Stimulated activated naive CD8-positive, alpha-beta T cell treated with anti-CD3 and anti-CD28 coated beads, Interleukin-15, amount 100 ng/mL, for 72 hours (primary cell): ENCODE measurements at regions not wholly inside any gene's neighbourhood (a gene's known extent, or its start where the extent isn't known, plus 50 kb on each side); places are given as distances from the start of the nearest gene placed in this dataset.

ENCODE experiments used
- ATAC-seq: fragments of 150-1000 bp; cut with Tn5 transposase; 2 replicates; pipeline ENCODE4 v1.10.0; 2021; ENCODE audit warnings: mild to moderate bottlenecking, moderate library complexity
- DNase-seq, 2 donors: peaks; one replicate each; pipeline ENCODE4 v3.0.0; 2021 to 2022
- H3K27ac Mint-ChIP-seq, 2 donors: one replicate each; pipeline ENCODE4 v1.8.0; 2022; ENCODE audit warnings: mild to moderate bottlenecking in 2 of 2, mixed read lengths in 2 of 2, moderate library complexity in 2 of 2
- H3K27me3 Mint-ChIP-seq: one replicate; pipeline ENCODE4 v1.8.0; 2022; ENCODE audit warnings: mixed read lengths
- H3K4me1 Mint-ChIP-seq: one replicate; pipeline ENCODE4 v1.8.0; 2022; ENCODE audit warnings: mild to moderate bottlenecking, mixed read lengths
- H3K4me3 Mint-ChIP-seq, 2 donors: one replicate each; pipeline ENCODE4 v1.8.0; 2022; ENCODE audit warnings: mild to moderate bottlenecking in 2 of 2, mixed read lengths in 2 of 2, moderate library complexity in 1 of 2
- H3K9me3 Mint-ChIP-seq, 2 donors: one replicate each; pipeline ENCODE4 v1.8.0; 2022; ENCODE audit warnings: mixed read lengths in 2 of 2

DNA sequence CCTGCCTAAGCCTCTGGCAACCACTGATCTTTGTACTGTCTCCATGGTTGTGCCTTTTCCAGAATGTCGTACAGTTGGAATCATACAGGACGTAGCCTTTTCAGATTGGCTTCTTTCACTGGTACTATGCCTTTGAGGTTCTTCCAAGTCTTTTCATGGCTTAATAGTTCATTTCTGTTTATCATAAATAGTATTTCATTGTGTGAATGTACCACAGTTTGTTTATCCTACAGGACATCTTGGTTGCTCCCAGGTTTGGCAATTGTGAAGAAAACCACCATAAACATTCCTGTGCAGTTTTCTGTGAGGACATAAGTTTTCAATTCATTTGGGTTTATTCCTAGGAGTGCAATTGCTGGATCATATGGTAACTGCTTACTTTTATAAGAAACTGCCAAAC, 190.6 kb upstream of the RAB4A start:
- no peaks in the 10 kb centered on the region for H3K27me3 Mint-ChIP-seq
- DNase-seq = no peak
- peaks cover 28 to 32% of the 10 kb centered on the region in 2 donors for H3K9me3 Mint-ChIP-seq
- no peak overlapping the region for H3K27ac Mint-ChIP-seq
- no peak overlapping the region for H3K4me3 Mint-ChIP-seq
- no peaks in the 10 kb centered on the region for H3K4me1 Mint-ChIP-seq
- no peak for ATAC-seq

DNA sequence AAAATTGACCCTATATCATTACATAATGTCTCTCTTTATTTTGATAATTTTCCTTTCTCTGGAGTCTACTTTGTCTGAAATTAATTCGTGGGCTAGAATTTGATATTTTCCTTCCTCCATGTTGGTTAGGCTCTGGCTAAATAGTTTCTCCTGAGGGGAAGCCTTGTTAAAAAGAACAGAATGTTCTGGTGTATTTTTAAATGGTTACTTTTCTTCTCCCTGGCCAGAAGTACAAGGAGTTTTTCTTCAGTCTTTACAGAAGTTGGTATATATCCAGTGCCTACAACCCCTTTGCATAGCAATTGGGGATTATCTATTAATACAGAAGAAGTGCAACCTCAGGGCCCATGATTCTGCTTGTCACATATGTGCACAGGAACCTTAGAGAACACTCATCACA, 185.6 kb upstream of the RAB4A start:
- H3K27ac Mint-ChIP-seq = no peak overlapping the region
- ATAC-seq (no peak), DNase-seq (no peak)
- no peaks in the 10 kb centered on the region for H3K27me3 Mint-ChIP-seq
- no peak overlapping the region for H3K4me3 Mint-ChIP-seq
- H3K9me3 Mint-ChIP-seq = peaks cover 28 to 32% of the 10 kb centered on the region in 2 donors
- no peaks in the 10 kb centered on the region for H3K4me1 Mint-ChIP-seq

DNA sequence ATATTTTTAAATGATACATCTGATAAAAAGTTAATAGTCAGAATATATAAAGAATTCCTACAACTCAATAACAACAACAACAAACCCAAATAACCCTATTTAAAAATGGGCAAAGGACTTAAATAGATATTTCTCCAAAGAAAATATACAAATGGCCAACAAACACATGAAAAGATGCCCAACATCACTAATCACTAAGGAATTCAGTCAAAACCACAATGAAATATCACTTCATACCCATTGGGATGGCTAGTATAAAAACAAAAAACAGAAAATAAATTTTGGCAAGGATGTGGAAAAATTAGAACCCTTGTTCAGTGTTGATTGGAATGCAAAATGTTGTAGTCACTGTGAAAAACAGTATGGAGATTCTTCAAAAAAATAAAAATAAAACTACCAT, 184.8 kb upstream of the RAB4A start:
- DNase-seq = no peak
- peaks cover 28 to 29% of the 10 kb centered on the region in 2 donors for H3K9me3 Mint-ChIP-seq
- no peaks in the 10 kb centered on the region for H3K4me1 Mint-ChIP-seq
- no peak for ATAC-seq
- no peak overlapping the region for H3K4me3 Mint-ChIP-seq
- H3K27ac Mint-ChIP-seq = no peak overlapping the region
- no peaks in the 10 kb centered on the region for H3K27me3 Mint-ChIP-seq

DNA sequence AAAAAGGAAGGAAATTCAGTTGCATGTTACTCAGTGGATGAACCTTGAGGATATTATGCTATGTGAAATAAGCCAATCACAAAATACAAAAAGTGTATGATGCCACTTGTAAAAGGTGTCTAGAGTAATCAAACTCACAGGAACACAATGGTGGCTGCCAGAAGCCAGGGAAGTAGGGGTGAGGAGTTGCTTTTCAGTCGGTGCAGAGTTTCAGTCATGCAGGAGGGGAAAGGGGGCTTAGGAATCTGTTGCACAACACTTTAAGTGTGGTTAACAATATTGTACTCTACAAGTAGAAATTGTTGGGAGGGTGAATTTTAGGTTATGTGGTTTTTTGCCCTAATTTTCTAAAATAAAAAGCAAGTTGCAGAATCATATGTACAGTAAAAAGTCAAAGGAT, 184.2 kb upstream of the RAB4A start:
- Mint-ChIP-seq H3K9me3 (peaks cover 22 to 24% of the 10 kb centered on the region in 2 donors), H3K4me1 (no peaks in the 10 kb centered on the region), H3K4me3 (no peak overlapping the region), H3K27ac (no peak overlapping the region), H3K27me3 (no peaks in the 10 kb centered on the region)
- no peak for ATAC-seq
- DNase-seq = no peak

DNA sequence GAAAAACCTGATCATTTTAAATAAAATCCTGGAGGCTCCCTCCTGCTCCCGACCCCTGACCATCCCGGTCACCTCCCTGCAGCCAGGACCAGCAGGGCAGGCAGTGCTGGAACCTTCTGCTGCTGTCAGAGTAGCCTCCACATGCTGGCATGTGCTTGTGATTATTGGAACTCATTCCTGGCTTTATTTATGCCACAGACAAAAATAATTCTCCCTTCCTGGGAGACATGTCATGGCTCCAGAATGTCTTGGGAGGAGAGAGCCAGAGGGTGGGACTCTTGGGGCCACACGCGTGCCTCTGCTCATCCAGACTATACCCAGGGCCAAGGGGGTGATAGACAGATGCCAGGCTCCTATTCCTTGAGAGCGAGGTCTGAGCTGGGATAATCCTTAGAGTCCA, 183.6 kb upstream of the RAB4A start:
- peaks cover 17% of the 10 kb centered on the region in 2 donors for H3K9me3 Mint-ChIP-seq
- ATAC-seq = no peak

DNA sequence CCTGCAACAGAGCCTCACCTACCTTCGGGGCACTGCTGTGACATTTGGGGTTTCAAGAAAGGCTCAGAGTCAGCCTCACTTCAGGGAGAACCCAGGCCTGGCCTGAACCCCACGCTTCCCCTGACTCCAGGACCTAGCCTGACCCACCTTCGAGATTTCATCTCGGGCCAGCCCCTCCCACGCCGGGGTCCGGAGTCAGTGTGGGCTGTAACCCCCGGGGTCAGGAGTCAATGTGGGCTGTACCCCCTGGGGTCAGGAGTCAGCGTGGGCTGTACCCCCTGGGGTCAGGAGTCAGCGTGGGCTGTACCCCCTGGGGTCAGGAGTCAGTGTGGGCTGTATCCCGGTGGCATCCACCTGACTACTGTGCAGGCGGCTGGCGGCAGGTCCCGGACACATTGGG, 183.0 kb upstream of the RAB4A start:
- no peak overlapping the region for H3K4me3 Mint-ChIP-seq
- peaks cover 11% of the 10 kb centered on the region in 2 donors for H3K9me3 Mint-ChIP-seq
- H3K4me1 Mint-ChIP-seq = peaks cover 7% of the 10 kb centered on the region
- no peaks in the 10 kb centered on the region for H3K27me3 Mint-ChIP-seq
- no peak overlapping the region for H3K27ac Mint-ChIP-seq
- DNase-seq (no peak), ATAC-seq (no peak)

More for the DNA sequence above, 183.6 kb upstream of the RAB4A start:
- no peak overlapping the region for H3K4me3 Mint-ChIP-seq
- H3K27me3 Mint-ChIP-seq = no peaks in the 10 kb centered on the region
- H3K4me1 Mint-ChIP-seq = peaks cover 2% of the 10 kb centered on the region
- H3K27ac Mint-ChIP-seq = no peak overlapping the region
- no peak for DNase-seq

DNA sequence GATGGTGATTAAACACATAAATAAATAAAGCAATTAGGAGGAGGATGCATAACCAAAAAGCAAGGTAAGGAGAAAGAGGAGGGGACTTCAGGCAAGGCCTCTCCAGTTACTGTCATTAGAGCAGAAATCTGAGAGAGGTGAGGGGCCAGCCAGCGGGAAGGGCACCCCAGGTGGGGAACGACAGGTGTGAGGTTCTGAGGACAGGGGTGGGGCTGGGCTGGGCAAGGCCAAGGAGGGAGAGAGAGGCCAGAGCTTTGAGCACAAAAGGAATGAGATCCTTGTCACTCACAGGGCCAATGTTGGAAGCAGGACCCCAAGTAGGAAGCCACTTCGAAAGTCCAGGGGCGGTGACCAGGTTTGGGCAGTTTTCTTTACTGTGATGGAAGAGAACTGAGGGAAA, 182.2 kb upstream of the RAB4A start:
- no peaks in the 10 kb centered on the region for H3K27me3 Mint-ChIP-seq
- H3K9me3 Mint-ChIP-seq = peaks cover 3 to 4% of the 10 kb centered on the region in 2 donors
- H3K27ac Mint-ChIP-seq = no peak overlapping the region
- H3K4me3 Mint-ChIP-seq = no peak overlapping the region
- DNase-seq (no peak), ATAC-seq (no peak)
- peaks cover 11% of the 10 kb centered on the region for H3K4me1 Mint-ChIP-seq

DNA sequence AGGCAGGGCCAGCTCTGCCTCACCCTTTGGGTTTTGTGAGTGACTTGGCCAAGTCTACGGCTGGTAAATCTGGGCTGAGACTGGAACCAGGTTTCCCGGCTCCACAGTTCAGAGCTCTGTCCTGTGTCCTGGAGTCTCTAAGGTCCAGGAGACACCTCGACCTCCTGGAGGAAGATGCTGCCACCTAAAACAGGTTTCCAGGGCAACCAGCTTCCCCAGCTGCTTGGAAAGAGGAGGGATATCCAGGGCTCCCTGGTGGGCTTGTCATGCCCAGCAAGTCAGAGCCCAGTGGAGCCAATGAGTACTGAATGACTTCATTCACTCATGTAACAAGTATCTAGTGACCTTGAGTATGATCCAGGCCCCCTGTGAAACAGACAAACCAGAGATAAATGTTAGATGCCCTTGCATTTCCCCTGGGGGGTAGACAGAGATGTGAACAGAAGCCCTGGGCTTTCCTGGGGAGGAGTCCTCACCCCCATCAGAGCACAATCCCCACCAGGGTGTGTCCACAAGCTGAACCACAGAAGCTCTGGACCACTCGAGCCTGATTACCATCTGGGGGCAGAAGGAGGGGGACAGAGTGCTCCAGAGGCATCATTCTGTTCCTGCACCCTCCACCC, 181.2 kb upstream of the RAB4A start:
- DNase-seq (no peak), ATAC-seq (no peak)
- H3K4me3 Mint-ChIP-seq = no peak overlapping the region
- H3K4me1 Mint-ChIP-seq = peaks cover 11% of the 10 kb centered on the region
- H3K27me3 Mint-ChIP-seq = no peaks in the 10 kb centered on the region
- H3K9me3 Mint-ChIP-seq = no peaks in the 10 kb centered on the region
- no peak overlapping the region for H3K27ac Mint-ChIP-seq

DNA sequence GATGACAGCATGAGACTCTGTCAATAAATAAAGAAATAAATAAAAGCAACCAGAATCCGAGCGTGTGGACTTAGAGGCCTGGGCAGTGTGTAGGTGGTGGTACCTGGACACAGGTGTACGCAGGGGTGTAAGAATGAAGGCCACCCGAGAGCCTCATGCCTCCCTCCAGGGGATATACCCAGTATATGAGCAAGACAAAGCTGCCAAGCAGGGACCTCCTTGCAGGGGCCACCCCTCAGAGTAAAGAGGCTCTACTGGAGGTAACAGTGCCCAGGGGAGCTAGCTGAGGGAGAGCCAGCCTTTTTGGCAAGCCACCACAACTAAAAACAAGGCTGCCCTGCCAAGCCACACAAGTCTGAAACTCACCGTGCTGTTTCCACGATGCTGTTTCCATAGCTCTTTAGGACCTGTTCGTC, 179.2 kb upstream of the RAB4A start:
- no peak overlapping the region for H3K4me3 Mint-ChIP-seq
- H3K9me3 Mint-ChIP-seq = no peaks in the 10 kb centered on the region
- no peak overlapping the region for H3K27ac Mint-ChIP-seq
- no peak for ATAC-seq
- no peaks in the 10 kb centered on the region for H3K27me3 Mint-ChIP-seq
- DNase-seq = no peak
- peaks cover 11% of the 10 kb centered on the region for H3K4me1 Mint-ChIP-seq

DNA sequence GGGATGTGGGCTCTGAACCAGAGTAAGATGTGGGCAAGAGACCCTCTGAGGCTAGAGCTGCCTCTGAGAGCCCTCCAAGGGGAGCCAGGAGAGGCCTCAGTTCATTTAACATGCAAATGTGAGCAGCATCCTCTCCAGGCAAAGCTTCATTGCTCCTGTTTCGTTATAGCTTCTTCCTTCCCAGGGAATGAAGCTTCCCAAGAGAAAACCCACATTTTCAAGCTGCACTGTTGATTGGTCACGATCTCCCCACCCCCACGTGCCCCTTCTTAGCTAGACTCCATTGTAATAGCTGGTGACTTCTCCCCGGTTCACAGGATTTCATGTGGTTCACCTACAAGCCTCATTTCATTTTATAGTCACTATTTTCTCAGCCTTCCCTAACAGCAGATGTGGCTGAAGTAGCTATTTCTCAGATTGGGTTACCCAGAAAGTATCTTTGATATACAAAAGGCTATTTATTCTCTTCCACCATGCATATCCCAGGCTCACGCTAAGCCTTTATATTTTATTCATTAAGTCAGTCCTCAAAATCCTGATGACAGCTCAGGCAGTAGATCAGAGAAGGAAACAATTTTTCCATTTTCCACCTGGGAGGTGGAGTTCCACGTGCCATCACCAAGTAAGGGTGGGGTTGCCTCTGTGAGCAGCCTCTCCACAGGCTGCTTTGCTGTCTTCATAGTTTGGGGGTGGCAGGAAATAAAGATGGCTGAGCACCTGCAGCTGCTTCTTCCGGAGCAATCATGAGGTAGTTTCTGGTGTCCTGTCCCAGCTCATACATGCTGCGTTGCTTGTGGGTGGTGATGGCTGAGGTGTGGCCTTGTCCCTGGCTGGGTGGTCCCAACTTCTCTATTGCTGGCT, 178.3 kb upstream of the RAB4A start:
- DNase-seq = no peak
- no peak for ATAC-seq

DNA sequence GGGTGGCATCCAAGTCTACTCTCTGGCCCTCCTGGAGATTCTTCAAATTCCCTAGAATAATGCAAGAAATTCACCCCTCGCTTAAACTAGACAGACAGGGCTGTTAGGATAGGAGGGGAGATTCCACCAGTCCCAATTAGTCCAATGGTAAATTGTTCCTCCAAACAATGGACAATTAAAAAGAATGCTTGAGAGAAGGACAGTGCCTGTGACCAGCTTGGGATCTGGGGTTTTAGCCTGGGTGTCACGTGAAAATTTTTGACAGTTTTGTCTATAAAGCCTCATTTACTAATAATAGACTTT, 177.7 kb upstream of the RAB4A start:
- Mint-ChIP-seq H3K27me3 (no peaks in the 10 kb centered on the region), H3K4me1 (peaks cover 11% of the 10 kb centered on the region), H3K4me3 (no peak overlapping the region), H3K9me3 (no peaks in the 10 kb centered on the region), H3K27ac (no peak overlapping the region)
- ATAC-seq (no peak), DNase-seq (no peak)

More for the DNA sequence above, 178.3 kb upstream of the RAB4A start:
- peaks cover 11% of the 10 kb centered on the region for H3K4me1 Mint-ChIP-seq
- no peaks in the 10 kb centered on the region for H3K27me3 Mint-ChIP-seq
- no peak overlapping the region for H3K4me3 Mint-ChIP-seq
- H3K27ac Mint-ChIP-seq = peak overlapping the region in 1 of 2 donors; percentile 80
- H3K9me3 Mint-ChIP-seq = no peaks in the 10 kb centered on the region

DNA sequence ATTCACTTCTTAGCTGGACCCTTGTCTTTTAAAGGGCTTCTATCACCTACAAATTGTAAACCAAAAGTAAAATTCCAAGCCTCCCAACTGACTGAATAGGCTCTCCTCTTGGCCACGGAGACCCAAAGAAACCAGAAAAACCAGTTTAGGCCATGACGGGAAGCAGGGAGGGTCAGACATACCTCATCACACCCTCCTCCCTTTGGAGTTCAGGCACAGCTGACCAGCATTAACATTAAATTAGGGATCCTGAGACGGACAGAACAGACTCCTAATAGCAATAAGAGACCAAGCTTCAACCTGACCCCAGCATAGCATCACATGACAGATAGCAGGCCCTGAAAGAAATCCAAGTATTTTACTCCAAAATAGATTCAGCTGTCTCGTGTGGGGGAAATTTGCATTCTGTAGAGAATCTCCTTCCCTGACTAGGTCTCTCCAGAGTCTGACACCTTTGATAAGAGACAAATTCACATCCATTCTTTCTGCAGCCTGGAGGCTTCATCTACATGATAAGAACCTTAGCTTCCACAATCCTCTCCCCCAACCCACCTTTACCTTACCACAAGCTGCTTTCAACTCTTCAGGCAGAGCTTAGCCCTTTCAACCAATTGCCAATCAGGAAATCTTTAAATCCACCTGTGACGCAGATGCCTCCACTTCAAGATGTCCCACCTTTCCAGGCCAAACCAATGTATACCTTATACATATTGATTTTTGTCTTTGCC, 177.1 kb upstream of the RAB4A start:
- ATAC-seq (no peak), DNase-seq (no peak)
- Mint-ChIP-seq H3K27ac (no peak overlapping the region), H3K9me3 (no peaks in the 10 kb centered on the region), H3K4me1 (peaks cover 11% of the 10 kb centered on the region), H3K4me3 (no peak overlapping the region), H3K27me3 (no peaks in the 10 kb centered on the region)

DNA sequence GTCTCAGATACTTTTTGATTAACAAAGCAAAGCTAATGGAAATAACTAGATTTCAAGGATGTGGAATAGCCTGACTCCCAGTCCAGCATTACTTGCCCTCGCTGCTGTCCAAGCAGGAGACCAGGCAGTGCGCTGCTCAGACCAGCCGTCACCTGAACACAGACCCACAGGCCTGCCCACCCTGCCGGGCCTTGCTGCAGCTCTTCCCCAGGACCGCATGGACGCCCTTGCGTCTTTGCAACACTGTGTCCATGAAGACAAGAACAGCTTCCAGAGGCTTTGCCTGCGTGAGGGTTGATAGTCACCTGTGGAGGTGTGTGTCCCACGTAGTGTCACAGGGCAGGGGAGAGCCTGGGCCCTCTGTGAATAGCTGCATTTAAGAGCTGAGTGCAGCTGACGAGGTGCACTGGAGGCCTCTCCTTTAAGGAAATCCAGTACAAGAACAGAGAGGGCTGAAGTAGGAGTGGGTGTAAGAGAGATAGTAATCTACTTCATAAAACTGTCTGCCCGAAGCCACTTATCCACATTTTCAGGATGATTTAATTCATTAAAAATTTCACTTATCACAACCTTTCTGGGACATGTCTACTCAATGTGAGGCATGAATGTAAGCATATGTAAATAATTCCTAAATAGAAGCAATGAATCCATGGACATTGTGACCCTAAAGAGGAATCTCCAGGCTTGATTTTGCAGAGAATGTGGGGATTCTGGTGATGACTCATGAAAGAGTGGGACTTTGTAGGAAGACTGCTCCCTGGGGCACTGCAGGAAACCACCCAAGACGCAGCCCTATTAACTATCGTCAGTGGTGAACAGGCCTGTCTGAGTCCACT, 176.2 kb upstream of the RAB4A start:
- H3K4me3 Mint-ChIP-seq = no peak overlapping the region
- H3K4me1 Mint-ChIP-seq = peaks cover 11% of the 10 kb centered on the region
- DNase-seq (no peak), ATAC-seq (no peak)
- H3K27me3 Mint-ChIP-seq = no peaks in the 10 kb centered on the region
- no peaks in the 10 kb centered on the region for H3K9me3 Mint-ChIP-seq
- H3K27ac Mint-ChIP-seq = no peak overlapping the region

DNA sequence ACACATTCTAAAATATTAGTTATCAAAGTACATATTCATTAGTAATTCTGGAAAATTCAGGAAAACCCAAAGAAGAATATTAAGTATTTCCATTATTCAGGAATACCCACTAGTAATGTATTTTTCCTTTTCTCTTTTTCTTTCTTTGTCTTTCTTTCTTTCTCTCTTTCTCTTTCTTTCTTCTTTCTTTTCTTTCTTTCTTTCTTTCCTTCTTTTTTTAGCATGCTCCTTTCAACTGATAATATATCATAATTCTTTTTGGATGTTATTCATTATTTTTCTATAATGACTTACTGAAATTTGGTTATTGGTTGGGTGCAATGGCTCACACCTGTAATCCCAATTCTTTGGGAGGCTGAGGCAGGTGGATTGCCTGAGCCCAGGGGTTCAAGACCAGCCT, 175.6 kb upstream of the RAB4A start:
- Mint-ChIP-seq H3K9me3 (no peaks in the 10 kb centered on the region), H3K27ac (no peak overlapping the region), H3K4me3 (no peak overlapping the region), H3K27me3 (no peaks in the 10 kb centered on the region), H3K4me1 (peaks cover 11% of the 10 kb centered on the region)
- DNase-seq = no peak
- no peak for ATAC-seq

DNA sequence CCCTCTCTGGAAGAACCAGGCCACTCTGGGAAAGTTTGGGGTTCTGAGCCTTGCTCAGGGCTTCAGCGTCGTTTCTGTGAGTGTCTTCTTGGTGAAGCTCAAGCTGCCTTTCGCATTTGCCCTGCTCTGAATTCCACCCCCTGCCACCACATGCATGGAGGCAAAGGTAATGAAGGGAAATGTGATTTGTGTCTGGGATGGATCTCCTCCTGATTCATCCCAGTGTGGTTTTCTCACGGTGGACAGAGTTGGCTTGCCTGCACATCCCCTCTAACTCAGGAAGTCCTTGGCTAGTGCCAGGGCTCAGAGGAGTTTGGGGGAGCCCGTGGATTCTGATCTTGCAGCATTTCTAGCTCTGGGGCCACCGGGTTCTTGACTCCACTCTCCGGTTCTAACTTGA, 173.6 kb upstream of the RAB4A start:
- H3K9me3 Mint-ChIP-seq = no peaks in the 10 kb centered on the region

More for the DNA sequence above, 173.6 kb upstream of the RAB4A start:
- H3K4me3 Mint-ChIP-seq = no peak overlapping the region
- ATAC-seq (no peak), DNase-seq (no peak)
- peaks cover 3% of the 10 kb centered on the region for H3K27me3 Mint-ChIP-seq
- H3K27ac Mint-ChIP-seq = no peak overlapping the region
- H3K4me1 Mint-ChIP-seq = peaks cover 9% of the 10 kb centered on the region
